ENCODE measurements at regions not wholly inside any gene's neighbourhood (a gene's known extent, or its start where the extent isn't known, plus 50 kb on each side); places are given as distances from the start of the nearest gene placed in this dataset.
"Not testable (repeated sequence)": the region's sequence is repeated elsewhere in the genome, so short reads cannot be mapped to it uniquely, and the experiment has no call there.

- DNase-seq = peak; percentile 38
Observed at GRCh38 chr5:157956271-157956885, 97.4 kb upstream of the CLINT1 start.

- no peak for DNase-seq
Observed at GRCh38 chr5:157955541-157956172, 96.7 kb upstream of the CLINT1 start.

GRCh38 chr5:157952374-157952685, 93.4 kb upstream of the CLINT1 start:
- DNase-seq = no peak

- DNase-seq = no peak
Observed at GRCh38 chr5:157951673-157952373, 92.9 kb upstream of the CLINT1 start.

GRCh38 chr5:157949520-157949919, 90.6 kb upstream of the CLINT1 start:
- DNase-seq = no peak

- peak; percentile 94 for DNase-seq
Observed at GRCh38 chr5:157948738-157949410, 89.9 kb upstream of the CLINT1 start.

GRCh38 chr5:157947156-157947555, 88.2 kb upstream of the CLINT1 start:
- DNase-seq = no peak

DNA sequence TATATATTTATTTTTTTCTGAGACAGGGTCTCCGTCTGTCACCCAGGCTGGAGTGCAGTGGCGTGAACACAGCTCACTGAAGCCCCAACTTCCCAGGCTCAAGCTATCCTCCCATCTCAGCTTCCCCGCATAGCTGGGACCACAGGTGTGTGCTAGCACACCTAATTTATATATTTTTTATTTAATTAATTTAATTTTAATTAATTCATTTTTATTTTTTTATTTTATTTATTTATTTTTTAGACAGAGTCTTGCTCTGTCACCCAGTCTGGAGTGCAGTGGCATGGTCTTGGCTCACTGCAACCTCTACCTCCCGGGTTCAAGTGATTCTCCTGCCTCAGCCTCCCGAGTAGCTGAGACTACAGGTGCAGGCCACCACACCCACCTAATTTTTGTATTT, 86.9 kb upstream of the CLINT1 start:
- not testable (repeated sequence) for DNase-seq

DNA sequence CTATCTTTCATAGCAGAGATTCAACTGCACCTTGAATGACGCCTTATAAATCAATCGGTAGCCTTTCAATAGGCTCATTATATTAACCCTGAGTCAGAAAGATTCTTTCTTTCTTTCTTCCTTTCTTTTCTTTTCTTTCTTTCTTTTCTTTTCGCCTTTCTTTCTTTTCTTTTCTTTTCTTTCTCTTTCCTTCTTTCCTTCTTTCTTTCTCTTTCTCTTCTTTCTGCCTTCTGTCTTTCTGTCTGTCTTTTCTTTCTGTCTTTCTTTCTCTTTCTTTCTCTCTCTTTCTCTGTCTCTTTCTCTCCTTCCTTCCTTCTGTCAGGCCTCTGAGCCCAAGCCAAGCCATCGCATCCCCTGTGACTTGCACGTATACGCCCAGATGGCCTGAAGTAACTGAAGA, 86.0 kb upstream of the CLINT1 start:
- DNase-seq = no peak

DNA sequence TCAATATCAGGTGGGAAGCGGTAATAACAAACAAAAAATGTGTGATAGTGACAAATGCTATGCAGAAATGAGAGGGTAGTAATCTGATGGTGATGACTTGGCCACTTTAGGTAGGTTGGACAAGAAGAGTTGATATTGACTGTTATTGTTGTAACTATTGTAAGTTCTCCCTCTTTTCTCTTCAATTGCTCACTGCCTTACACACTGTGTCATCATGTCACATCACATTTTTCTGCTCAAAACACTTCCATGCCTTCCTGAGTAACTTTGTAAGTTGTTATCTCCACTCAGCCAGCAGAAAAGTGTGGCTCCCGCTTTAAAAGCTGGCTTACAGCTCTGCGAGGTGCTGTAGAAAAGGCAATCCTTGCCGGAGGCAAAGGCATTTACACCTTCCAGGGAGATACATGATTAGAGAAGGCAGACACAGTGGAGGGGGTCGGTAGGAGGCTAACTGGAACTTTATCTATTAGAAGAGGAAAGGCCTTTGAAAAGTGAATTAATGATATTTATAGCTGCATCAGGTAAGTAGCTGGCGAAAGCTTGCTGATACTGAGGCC, 85.2 kb upstream of the CLINT1 start:
- no peak for DNase-seq

DNA sequence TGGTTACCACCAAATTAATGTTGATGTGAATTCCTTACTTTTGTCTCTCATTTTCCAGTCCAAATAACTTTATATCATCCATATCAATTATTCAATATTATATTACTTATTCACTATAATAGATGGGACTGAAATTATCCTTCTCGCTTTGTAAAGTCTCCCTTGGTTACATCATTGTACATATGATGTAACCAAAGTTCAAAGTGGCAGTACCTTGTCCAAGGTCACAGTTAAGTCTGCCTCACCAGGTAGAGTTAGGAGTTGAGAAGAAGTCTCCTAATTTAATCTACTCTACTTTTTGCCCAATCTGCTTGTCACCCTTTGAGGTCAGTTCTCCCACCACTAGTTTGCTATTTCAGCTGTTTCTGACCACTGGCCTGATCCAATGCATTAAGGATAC, 83.7 kb upstream of the CLINT1 start:
- no peak for DNase-seq

DNA sequence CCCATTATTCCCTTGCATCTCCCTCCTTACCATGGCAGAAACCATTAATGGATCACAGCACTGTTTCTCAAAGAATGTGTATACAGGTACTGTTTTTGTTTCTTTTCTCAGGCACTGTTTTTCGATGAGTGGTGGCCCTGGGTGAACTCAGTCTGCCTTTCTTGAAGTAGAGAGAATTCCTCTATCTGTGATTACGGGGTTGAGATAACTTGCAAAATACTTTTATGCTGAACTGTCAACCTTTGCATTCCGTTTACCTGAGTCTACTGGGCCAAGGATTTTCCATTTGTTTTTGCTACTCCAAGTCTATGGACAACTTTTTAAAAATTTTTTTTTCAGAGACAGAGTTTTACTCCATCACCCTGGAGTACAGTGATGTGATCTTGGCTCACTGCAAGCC, 82.7 kb upstream of the CLINT1 start:
- no peak for DNase-seq

GRCh38 chr5:157938101-157938500, 79.2 kb upstream of the CLINT1 start:
- not testable (repeated sequence) for DNase-seq

GRCh38 chr5:157936776-157937501, 78.0 kb upstream of the CLINT1 start:
- DNase-seq = not testable (repeated sequence)

DNA sequence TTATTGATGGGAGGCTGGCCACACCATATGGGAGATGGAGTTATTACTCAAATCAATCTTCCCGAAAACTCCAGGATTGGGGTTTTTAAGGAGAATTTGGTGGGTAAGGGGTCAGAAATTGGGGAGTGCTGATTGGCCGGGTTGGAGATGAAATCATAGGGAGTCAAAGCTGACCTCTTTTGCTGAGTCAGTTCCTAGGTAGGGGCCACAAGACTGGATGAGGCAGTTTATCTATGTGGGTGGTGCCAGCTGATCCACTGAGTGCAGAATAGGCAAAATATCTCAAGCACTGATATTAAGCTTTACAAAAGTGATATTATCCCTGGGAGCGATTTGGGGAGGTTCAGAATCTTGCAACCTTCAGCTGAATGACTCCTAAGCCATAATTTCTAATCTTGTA, 75.7 kb upstream of the CLINT1 start:
- DNase-seq = no peak

DNA sequence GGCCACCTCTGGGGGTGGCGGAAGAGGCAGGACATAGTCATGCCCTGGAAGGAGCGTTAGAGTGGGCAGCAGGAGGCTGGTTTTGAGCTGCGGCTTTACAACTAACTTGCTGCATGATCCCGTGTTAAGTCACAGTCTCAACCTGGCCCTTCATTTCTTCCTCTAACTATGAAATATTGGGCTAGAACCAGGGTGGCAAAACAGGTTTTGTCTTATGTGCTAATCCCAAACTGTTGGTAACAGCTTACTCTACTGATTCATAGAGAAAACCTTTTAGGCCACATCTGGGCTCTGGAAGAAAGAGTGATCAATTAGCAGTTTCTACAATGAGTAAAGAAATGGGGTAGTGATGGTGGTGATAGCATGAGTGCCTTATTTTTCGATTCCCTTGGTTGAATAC, 74.1 kb upstream of the CLINT1 start:
- no peak for DNase-seq

DNA sequence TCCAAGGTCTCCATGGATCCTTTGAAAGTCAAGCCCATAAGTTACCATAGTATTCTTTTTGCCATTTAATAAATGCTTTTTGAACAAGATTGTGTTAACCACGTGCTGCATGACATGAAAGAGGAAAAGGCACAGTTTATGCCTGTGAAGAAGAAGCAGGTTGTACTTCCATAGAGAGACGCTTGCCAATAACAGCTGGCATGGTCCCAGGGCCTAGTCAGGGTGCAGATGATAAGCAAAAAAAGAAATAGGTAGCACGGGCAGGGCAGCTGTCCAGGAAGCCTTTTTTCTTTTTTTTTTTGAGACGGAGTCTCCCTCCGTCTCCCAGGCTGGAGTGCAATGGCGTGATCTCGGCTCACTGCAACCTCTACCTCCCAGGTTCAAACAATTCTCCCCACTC, 71.8 kb upstream of the CLINT1 start:
- no peak for DNase-seq

GRCh38 chr5:157926977-157927376, 68.0 kb upstream of the CLINT1 start:
- DNase-seq = no peak

DNA sequence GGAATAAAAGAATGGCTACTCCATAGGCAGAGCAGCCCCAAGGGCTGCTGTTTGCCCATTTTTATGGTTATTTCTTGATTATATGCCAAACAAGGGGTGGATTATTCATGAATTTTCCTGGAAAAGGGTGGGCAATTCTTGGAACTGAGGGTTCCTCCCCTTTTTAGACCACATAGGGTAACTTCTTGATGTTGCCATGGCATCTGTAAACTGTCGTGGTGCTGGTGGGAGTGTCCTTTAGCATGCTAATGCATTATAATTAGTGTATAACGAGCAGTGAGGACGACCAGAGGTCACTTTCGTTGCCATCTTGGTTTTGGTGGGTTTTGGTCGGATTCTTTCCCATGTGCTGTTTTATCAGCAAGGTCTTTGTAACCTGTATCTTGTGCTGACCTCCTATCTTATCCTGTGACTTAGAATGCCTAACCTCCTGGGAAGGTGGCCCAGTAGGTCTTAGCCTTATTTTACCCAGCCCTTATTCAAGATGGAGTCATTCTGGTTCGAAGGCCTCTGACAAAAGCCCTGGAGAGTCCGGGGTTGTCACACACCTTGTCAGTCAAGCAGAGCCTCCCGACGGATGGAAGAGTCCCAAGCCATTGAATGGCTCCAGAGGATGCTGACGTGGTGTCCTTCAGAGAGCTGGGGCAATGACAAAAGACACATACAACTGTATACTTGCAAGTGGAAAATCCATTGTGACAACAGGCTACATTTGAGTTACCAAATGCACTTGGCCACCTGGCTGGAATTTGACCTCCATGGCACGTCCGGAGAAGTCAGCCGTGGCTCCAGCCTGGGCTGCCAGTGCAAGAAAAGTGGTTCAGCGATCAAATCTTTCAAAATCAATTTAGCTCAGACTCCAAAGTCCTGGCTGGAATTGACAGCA, 67.1 kb upstream of the CLINT1 start:
- DNase-seq = no peak

DNA sequence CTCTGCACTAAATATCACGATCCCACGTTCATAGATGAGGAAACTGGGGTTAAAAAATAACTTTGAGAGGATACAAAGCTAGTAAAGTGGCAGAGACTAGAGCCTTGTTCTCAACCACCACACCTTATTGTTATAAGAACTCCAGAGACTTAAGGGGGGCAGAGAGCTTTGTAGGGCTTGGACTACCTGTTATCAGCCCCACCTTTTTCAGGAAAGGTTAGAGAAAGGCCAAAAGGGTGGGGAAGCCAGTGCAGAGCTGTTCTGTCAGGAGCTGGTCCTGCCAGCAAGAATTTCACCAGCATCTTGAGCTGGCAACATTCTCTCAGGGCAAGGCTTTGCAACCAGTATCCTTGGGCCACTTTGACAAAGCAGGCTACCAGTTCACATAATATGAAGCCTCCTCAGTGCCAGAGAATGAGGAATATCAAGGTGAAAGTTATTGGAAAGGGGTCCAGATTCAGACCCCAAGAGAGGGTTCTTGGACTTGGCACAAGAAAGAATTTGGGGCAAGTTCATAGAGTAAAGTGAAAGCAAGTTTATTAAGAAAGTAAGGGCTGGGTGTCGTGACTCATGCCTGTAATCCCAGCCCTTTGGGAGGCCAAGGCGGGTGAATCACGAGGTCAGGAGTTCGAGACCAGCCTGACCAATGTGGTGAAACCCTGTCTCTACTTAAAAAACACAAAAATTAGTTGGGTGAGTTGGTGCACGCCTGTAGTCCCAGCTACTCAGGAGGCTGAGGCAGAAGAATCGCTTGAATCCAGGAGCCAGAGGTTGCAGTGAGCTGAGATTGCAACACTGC, 66.2 kb upstream of the CLINT1 start:
- DNase-seq = no peak

DNA sequence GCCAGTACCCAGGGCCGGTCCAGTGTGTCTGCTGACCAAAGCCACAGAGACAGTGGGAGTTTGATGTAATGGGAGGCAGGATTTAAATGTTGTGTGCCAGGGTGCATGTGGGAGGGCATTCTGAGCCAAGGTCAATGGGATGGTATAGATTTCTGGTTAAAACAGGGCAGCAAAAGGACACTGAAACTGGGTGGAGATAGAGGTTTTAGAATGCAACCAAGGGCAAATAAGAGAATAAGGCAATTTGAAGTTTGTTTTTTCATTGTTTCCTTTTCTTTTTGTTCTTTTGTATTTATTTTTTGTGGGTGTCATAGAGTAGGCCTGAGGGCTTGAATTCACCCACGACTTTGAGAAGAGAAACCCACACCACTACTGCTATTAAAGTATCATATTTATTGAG, 65.5 kb upstream of the CLINT1 start:
- no peak for DNase-seq

Measured in DMS53 (cell line).